ENCODE measurements at regions not wholly inside any gene's neighbourhood (a gene's known extent, or its start where the extent isn't known, plus 50 kb on each side); places are given as distances from the start of the nearest gene placed in this dataset.

GRCh38 chr13:29954082-29955028 is 103.9 kb upstream of the UBL3 start:
- DNase-seq (ENCODE audit: low spot score) (no peak), ATAC-seq (no peak)
- peaks cover 43% of the 10 kb centered on the region for H3K4me1 Mint-ChIP-seq
- H3K36me3 Mint-ChIP-seq, result no peaks in the 10 kb centered on the region
- no peaks in the 10 kb centered on the region for H3K9me3 Mint-ChIP-seq
- no peak overlapping the region for H3K27ac Mint-ChIP-seq
- TF ChIP-seq CREM (CRISPR knock-in tag; IDR thresholded peaks at IDR 0.05), result no peak
- peak; percentile 26; the same call in 1 of the 2 replicates for TF ChIP-seq GABPB1 (CRISPR knock-in tag; IDR thresholded peaks at IDR 0.05)
- H3K4me3 Mint-ChIP-seq, result no peak overlapping the region
- no peaks in the 10 kb centered on the region for H3K27me3 Mint-ChIP-seq (ENCODE audit: low read depth)
- POLR2A ChIA-PET, result interaction anchor here (1.0 kb wide), 1 partner anchor 104 kb away, joined by 3 read pairs; the partner anchor contains the start of gene UBL3
- CTCF ChIA-PET, result interaction anchor here (0.9 to 1.8 kb wide), 2 partner anchors 9 to 158 kb away, joined by 4 to 5 read pairs; no protein-coding TSS in a partner anchor

- DNase-seq (ENCODE audit: low spot score), result no peak
- Mint-ChIP-seq H3K27me3 (ENCODE audit: low read depth) (peaks cover 3% of the 10 kb centered on the region; the same call in 1 of the 2 replicates), H3K27ac (no peak overlapping the region), H3K9me3 (no peaks in the 10 kb centered on the region), H3K4me1 (peaks cover 35% of the 10 kb centered on the region), H3K36me3 (no peaks in the 10 kb centered on the region), H3K4me3 (no peak overlapping the region)
- TF ChIP-seq NFYB (CRISPR knock-in tag; conservative IDR thresholded peaks at IDR 0.05; ENCODE audit: low read depth) (no peak), SMAD3 (CRISPR knock-in tag; IDR thresholded peaks at IDR 0.05; ENCODE audit: borderline replicate concordance) (no peak), SMAD4 (CRISPR knock-in tag; IDR thresholded peaks at IDR 0.05) (no peak), ATF6 (CRISPR knock-in tag; IDR thresholded peaks at IDR 0.05) (no peak), ZNF281 (CRISPR knock-in tag; IDR thresholded peaks at IDR 0.05) (no peak), MLX (CRISPR knock-in tag; IDR thresholded peaks at IDR 0.05) (no peak), TEAD1 (CRISPR knock-in tag; IDR thresholded peaks at IDR 0.05) (no peak), E2F5 (CRISPR knock-in tag; IDR thresholded peaks at IDR 0.05) (no peak)
- POLR2A ChIA-PET, result interaction anchor here (1.0 kb wide), 1 partner anchor 103 kb away, joined by 3 read pairs; the partner anchor contains the start of gene UBL3
- ATAC-seq, result no peak
- CTCF ChIA-PET, result interaction anchor here (0.6 to 1.8 kb wide), 2 partner anchors 159 to 1157 kb away, joined by 3 to 5 read pairs; no protein-coding TSS in a partner anchor
Observed at GRCh38 chr13:29953542-29953941, 103.1 kb upstream of the UBL3 start.

- H3K4me1 Mint-ChIP-seq, result peaks cover 28% of the 10 kb centered on the region
- no peaks in the 10 kb centered on the region for H3K36me3 Mint-ChIP-seq
- TF ChIP-seq NFATC4 (CRISPR knock-in tag; IDR thresholded peaks at IDR 0.05) (no peak), SOX15 (CRISPR knock-in tag; IDR thresholded peaks at IDR 0.05) (no peak), TEAD4 (CRISPR knock-in tag; IDR thresholded peaks at IDR 0.05) (no peak), ATF6 (CRISPR knock-in tag; IDR thresholded peaks at IDR 0.05) (no peak), TP53 (CRISPR knock-in tag; IDR thresholded peaks at IDR 0.05) (no peak), TEAD1 (CRISPR knock-in tag; IDR thresholded peaks at IDR 0.05) (no peak), ZNF317 (CRISPR knock-in tag; IDR thresholded peaks at IDR 0.05; ENCODE audit: borderline replicate concordance, low read depth) (no peak), NR1H2 (CRISPR knock-in tag; IDR thresholded peaks at IDR 0.05) (no peak), PRRX2 (CRISPR knock-in tag; IDR thresholded peaks at IDR 0.05) (no peak)
- ChIA-PET CTCF (interaction anchor here (0.6 kb wide), 1 partner anchor 115 kb away, joined by 3 read pairs; no protein-coding TSS in a partner anchor), POLR2A (no interaction called here)
- DNase-seq (ENCODE audit: low spot score) (no peak), ATAC-seq (no peak)
- no peak overlapping the region for H3K27ac Mint-ChIP-seq
- peaks cover 6% of the 10 kb centered on the region for H3K27me3 Mint-ChIP-seq (ENCODE audit: low read depth)
- no peak overlapping the region for H3K4me3 Mint-ChIP-seq
- no peaks in the 10 kb centered on the region for H3K9me3 Mint-ChIP-seq
Observed at GRCh38 chr13:29952245-29952644, 101.8 kb upstream of the UBL3 start.
